DND-41 (cell line): ENCODE measurements at regions not wholly inside any gene's neighbourhood (a gene's known extent, or its start where the extent isn't known, plus 50 kb on each side); places are given as distances from the start of the nearest gene placed in this dataset.

Source experiments
- ATAC-seq: fragments of 200-7000 bp; cut with Tn5 transposase; 3 replicates; pipeline ENCODE4 v1.9.1; 2021; ENCODE audit warnings: low read depth; ENCODE audit not compliant: insufficient read depth
- DNase-seq: peaks from one replicate; pipeline ENCODE4 v3.0.0-alpha.2; 2020
- H2AFZ ChIP-seq: 2 replicates; pipeline ENCODE4 v1.6.0; 2012; ENCODE audit warnings: low read depth, low read length
- H3K27ac ChIP-seq: 2 replicates; pipeline ENCODE4 v1.5.1; 2012; ENCODE audit warnings: low read length, inconsistent platforms
- H3K27me3 ChIP-seq: fragments of 200-600 bp; sonication (generic); 2 replicates; pipeline ENCODE4 v1.6.0; 2012; ENCODE audit warnings: low read length, mild to moderate bottlenecking, inconsistent platforms; ENCODE audit not compliant: insufficient read depth, poor library complexity
- H3K36me3 ChIP-seq: 2 replicates; pipeline ENCODE4 v1.5.1; 2012; ENCODE audit warnings: low read length, inconsistent platforms; ENCODE audit not compliant: insufficient read depth
- H3K4me1 ChIP-seq: 2 replicates; pipeline ENCODE4 v1.5.1; 2012; ENCODE audit warnings: mild to moderate bottlenecking, low read length; ENCODE audit not compliant: insufficient read depth
- H3K4me2 ChIP-seq: 2 replicates; pipeline ENCODE4 v1.6.0; 2012; ENCODE audit warnings: mild to moderate bottlenecking, moderate library complexity, low read length, inconsistent platforms; ENCODE audit not compliant: insufficient read depth
- H3K4me3 ChIP-seq, 2 experiments: fragments of 200-600 bp in 1 of 2; shearing (Covaris generic) in 1 of 2; 2 replicates each; pipeline ENCODE4 v1.5.1; 2012 to 2016; ENCODE audit warnings: inconsistent platforms in 2 of 2, low read length in 2 of 2, mild to moderate bottlenecking in 2 of 2, low read depth in 1 of 2, moderate library complexity in 1 of 2
- H3K79me2 ChIP-seq: 2 replicates; pipeline ENCODE4 v1.6.0; 2012; ENCODE audit warnings: low read length, inconsistent platforms; ENCODE audit not compliant: insufficient read depth
- H3K9ac ChIP-seq: 2 replicates; pipeline ENCODE4 v1.6.0; 2012; ENCODE audit warnings: low read depth, mild to moderate bottlenecking, inconsistent platforms, low read length, moderate library complexity
- H3K9me3 ChIP-seq: 2 replicates; pipeline ENCODE4 v1.5.1; 2012; ENCODE audit warnings: low read length, moderate library complexity, mild to moderate bottlenecking, inconsistent platforms; ENCODE audit not compliant: insufficient read depth, severe bottlenecking
- H4K20me1 ChIP-seq: 2 replicates; pipeline ENCODE4 v1.6.0; 2012; ENCODE audit warnings: low read length; ENCODE audit not compliant: insufficient read depth
- EZH2 ChIP-seq: IDR thresholded peaks from 3 replicates; pipeline ENCODE4 v1.6.1; 2012; ENCODE audit warnings: borderline replicate concordance, low read depth, mild to moderate bottlenecking, moderate library complexity, low read length, inconsistent platforms; ENCODE audit not compliant: severe bottlenecking
- TF ChIP-seq, protein P1 (sequence below): IDR thresholded peaks from 2 replicates; pipeline ENCODE4 v1.5.1; 2012; ENCODE audit warnings: borderline replicate concordance, low read length, moderate library complexity, mild to moderate bottlenecking; ENCODE audit not compliant: poor library complexity, severe bottlenecking; ENCODE audit errors: extremely low read depth

DNA sequence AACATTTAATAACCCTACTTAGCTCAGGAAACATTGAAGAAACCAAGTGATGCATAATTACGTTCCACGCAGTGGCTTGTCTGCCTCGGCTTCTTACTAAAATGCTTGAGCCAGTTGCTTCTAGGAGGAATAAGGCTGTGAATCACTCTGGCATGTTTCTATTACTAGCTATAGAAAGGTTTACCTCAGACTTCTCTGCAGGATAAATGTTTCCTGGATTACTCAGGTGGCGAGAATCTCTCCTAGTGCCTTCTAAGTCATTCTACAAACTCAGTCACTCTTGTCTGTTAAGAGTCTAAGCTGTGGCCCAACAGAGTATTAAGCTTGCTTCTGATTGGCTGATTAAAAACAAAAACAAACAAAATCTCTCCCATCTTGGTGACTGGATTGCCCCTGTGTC lies 92.0 kb upstream of the RALGPS2 start:
- Histone ChIP-seq H2AFZ (no peak overlapping the region), H3K36me3 (no peaks in the 10 kb centered on the region), H3K27ac (no peak overlapping the region), H3K4me3 (no peak overlapping the region), H3K79me2 (no peaks in the 10 kb centered on the region), H3K9me3 (no peaks in the 10 kb centered on the region), H4K20me1 (no peaks in the 10 kb centered on the region), H3K27me3 (no peaks in the 10 kb centered on the region), H3K9ac (no peak overlapping the region), H3K4me1 (no peaks in the 10 kb centered on the region), H3K4me2 (no peak overlapping the region)
- DNase-seq (no peak), ATAC-seq (no peak)
- TF ChIP-seq, protein P1, sequence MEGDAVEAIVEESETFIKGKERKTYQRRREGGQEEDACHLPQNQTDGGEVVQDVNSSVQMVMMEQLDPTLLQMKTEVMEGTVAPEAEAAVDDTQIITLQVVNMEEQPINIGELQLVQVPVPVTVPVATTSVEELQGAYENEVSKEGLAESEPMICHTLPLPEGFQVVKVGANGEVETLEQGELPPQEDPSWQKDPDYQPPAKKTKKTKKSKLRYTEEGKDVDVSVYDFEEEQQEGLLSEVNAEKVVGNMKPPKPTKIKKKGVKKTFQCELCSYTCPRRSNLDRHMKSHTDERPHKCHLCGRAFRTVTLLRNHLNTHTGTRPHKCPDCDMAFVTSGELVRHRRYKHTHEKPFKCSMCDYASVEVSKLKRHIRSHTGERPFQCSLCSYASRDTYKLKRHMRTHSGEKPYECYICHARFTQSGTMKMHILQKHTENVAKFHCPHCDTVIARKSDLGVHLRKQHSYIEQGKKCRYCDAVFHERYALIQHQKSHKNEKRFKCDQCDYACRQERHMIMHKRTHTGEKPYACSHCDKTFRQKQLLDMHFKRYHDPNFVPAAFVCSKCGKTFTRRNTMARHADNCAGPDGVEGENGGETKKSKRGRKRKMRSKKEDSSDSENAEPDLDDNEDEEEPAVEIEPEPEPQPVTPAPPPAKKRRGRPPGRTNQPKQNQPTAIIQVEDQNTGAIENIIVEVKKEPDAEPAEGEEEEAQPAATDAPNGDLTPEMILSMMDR = no peak
- TF ChIP-seq EZH2 = no peak

DNA sequence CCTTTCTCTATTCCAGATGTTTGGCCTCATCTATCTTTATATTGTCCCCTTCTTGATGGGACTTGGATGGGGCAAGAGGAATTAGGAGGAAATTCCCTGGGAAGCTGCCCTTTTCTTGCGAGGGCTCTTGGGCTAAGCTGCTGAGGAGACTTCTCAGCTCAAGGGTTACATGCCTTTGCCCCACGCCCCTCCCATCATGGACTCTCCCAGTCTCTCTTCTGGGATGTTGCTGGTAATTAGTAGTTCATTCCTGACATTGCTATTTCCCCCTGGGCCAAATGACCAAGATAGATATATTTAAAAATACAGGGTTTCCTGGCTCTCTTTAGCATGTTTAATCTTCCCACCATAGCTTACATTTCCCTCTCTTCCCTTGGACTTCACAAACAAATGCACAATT lies 90.6 kb upstream of the RALGPS2 start:
- Histone ChIP-seq H4K20me1 (no peaks in the 10 kb centered on the region), H3K27ac (no peak overlapping the region), H2AFZ (no peak overlapping the region), H3K9me3 (no peaks in the 10 kb centered on the region), H3K9ac (no peak overlapping the region), H3K4me1 (no peaks in the 10 kb centered on the region), H3K36me3 (no peaks in the 10 kb centered on the region), H3K4me2 (no peak overlapping the region), H3K27me3 (no peaks in the 10 kb centered on the region), H3K4me3 (no peak overlapping the region), H3K79me2 (no peaks in the 10 kb centered on the region)
- DNase-seq (no peak), ATAC-seq (no peak)
- no peak for TF ChIP-seq EZH2
- TF ChIP-seq, protein P1 = no peak

DNA sequence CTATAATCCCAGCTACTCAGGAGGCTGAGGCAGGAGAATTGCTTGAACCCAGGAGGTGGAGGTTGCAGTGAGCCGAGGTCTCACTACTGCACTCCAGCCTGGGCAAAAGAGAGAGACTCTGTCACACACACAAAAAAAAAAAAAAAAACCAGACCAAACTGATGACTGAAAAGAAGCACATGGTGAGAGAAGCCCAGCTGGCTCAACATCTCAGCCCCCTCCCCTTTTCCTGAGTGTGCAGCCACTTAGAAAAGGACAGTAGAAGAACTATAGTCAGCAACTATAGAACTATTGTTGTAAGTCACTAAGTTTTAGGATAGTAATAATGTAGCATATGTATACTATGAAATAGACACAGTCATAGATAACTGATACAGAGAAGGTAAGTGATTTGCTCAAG lies 87.2 kb upstream of the RALGPS2 start:
- no peaks in the 10 kb centered on the region for H3K79me2 ChIP-seq
- peaks cover 6% of the 10 kb centered on the region for H3K27me3 ChIP-seq
- H2AFZ ChIP-seq = no peak overlapping the region
- no peak for DNase-seq
- H3K9ac ChIP-seq = no peak overlapping the region
- H3K4me3 ChIP-seq = no peak overlapping the region
- no peak overlapping the region for H3K27ac ChIP-seq
- no peak for TF ChIP-seq EZH2
- TF ChIP-seq, protein P1 = no peak
- H3K4me1 ChIP-seq = no peaks in the 10 kb centered on the region
- no peak overlapping the region for H3K4me2 ChIP-seq
- no peaks in the 10 kb centered on the region for H3K9me3 ChIP-seq
- no peaks in the 10 kb centered on the region for H3K36me3 ChIP-seq
- ATAC-seq = no peak
- no peaks in the 10 kb centered on the region for H4K20me1 ChIP-seq

DNA sequence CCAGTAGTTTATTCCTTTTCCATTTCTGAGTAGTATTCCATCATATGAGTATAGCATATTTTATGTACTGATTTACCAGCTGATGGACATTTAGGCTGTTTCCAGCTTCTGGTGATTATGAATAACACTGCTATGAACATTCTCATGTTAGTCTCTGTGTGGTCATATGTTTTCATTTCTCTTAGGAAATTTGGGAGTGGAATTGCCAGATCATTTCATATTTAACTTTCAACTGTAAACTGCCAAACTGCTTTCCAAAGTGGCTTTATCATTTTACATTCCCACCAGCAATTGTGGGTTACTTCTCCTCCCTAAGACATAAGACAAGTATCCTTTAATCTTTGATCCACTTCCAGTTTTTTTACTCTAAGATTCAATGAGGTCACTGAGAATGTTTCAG lies 85.7 kb upstream of the RALGPS2 start:
- no peaks in the 10 kb centered on the region for H3K36me3 ChIP-seq
- no peaks in the 10 kb centered on the region for H4K20me1 ChIP-seq
- no peak overlapping the region for H3K4me2 ChIP-seq
- no peak overlapping the region for H3K27ac ChIP-seq
- TF ChIP-seq EZH2 = no peak
- TF ChIP-seq, protein P1 = no peak
- peaks cover 11% of the 10 kb centered on the region for H3K27me3 ChIP-seq
- no peak for ATAC-seq
- H3K9ac ChIP-seq = no peak overlapping the region
- H3K4me1 ChIP-seq = no peaks in the 10 kb centered on the region
- H3K4me3 ChIP-seq = no peak overlapping the region
- DNase-seq = no peak
- no peaks in the 10 kb centered on the region for H3K9me3 ChIP-seq
- H3K79me2 ChIP-seq = no peaks in the 10 kb centered on the region
- H2AFZ ChIP-seq = no peak overlapping the region
